ENCODE measurements at regions not wholly inside any gene's neighbourhood (a gene's known extent, or its start where the extent isn't known, plus 50 kb on each side); places are given as distances from the start of the nearest gene placed in this dataset.

GRCh38 chr2:211138551-211138950 is 582.2 kb downstream of the CPS1 start:
- ChIA-PET CTCF (no interaction called here), POLR2A (no interaction called here), RAD21 (ENCODE audit: low non-redundant PET in 1 of 2, low total read pairs in 2 of 2, uncharacterized antibody in 2 of 2, unreplicated experiment in 2 of 2) (no interaction called here)
- no peak overlapping the region for H3K27ac ChIP-seq (ENCODE audit: low read depth, low read length)
- no peaks in the 10 kb centered on the region for H3K36me3 ChIP-seq (ENCODE audit: control insufficient read depth in 1 of 2, insufficient read depth in 2 of 2, low read length in 2 of 2)
- H3K9ac ChIP-seq (ENCODE audit: low read length) = no peak overlapping the region
- H3K4me1 ChIP-seq (ENCODE audit: control insufficient read depth in 1 of 2, insufficient read depth in 2 of 2, low read length in 2 of 2) = no peaks in the 10 kb centered on the region
- DNase-seq (ENCODE audit: low read depth, low spot score) (no peak), ATAC-seq (no peak)
- TF ChIP-seq ZBTB33 (IDR thresholded peaks at IDR 0.05; ENCODE audit: extremely low read depth, insufficient replicate concordance, low read length) (no peak), ZFX (IDR thresholded peaks at IDR 0.05) (no peak), TCF7L2 (IDR thresholded peaks at IDR 0.05; ENCODE audit: borderline replicate concordance, extremely low read depth, insufficient read depth, insufficient read length) (no peak), EZH2 (IDR thresholded peaks at IDR 0.05) (no peak)
- H3K4me3 ChIP-seq (replicated peaks in 1 of 2; ENCODE audit: low read depth in 1 of 2, low read length in 2 of 2) = no peak overlapping the region
- H2AFZ ChIP-seq (ENCODE audit: low read depth, low read length, poor library complexity, severe bottlenecking) = no peak overlapping the region
- no peak overlapping the region for H3K4me2 ChIP-seq (ENCODE audit: low read length)
- intact Hi-C loops (cut with micrococcal nuclease) = no loop called here
- no peaks in the 10 kb centered on the region for H3K27me3 ChIP-seq (ENCODE audit: insufficient read depth, low read length)
- H3K79me2 ChIP-seq (ENCODE audit: insufficient read depth, low read length) = no peaks in the 10 kb centered on the region
- no TSS peak for BruUV-seq (replicated peaks)
- no peaks in the 10 kb centered on the region for H3K9me2 ChIP-seq (ENCODE audit: insufficient read depth)
- H3K9me3 ChIP-seq (ENCODE audit: control insufficient read depth in 1 of 2, insufficient read depth in 1 of 2, low read depth in 1 of 2, low read length in 2 of 2) = no peaks in the 10 kb centered on the region
- H4K20me1 ChIP-seq (ENCODE audit: insufficient read depth) = no peaks in the 10 kb centered on the region

- H3K4me1 ChIP-seq (ENCODE audit: control insufficient read depth in 1 of 2, insufficient read depth in 2 of 2, low read length in 2 of 2) = 0 out of 4 replicates have a peak, but pooled peaks cover 0 to 4% of the 10 kb centered on the region in 2 experiments
- no peak overlapping the region for H3K9ac ChIP-seq (ENCODE audit: low read length)
- no peak overlapping the region for H3K4me3 ChIP-seq (replicated peaks in 1 of 2; ENCODE audit: low read depth in 1 of 2, low read length in 2 of 2)
- no TSS peak for BruUV-seq (replicated peaks)
- ChIA-PET CTCF (no interaction called here), POLR2A (no interaction called here), RAD21 (ENCODE audit: low non-redundant PET in 1 of 2, low total read pairs in 2 of 2, uncharacterized antibody in 2 of 2, unreplicated experiment in 2 of 2) (no interaction called here)
- H3K27me3 ChIP-seq (ENCODE audit: insufficient read depth, low read length) = no peaks in the 10 kb centered on the region
- no peak for DNase-seq (ENCODE audit: low read depth, low spot score)
- H3K36me3 ChIP-seq (ENCODE audit: control insufficient read depth in 1 of 2, insufficient read depth in 2 of 2, low read length in 2 of 2) = no peaks in the 10 kb centered on the region
- no peaks in the 10 kb centered on the region for H4K20me1 ChIP-seq (ENCODE audit: insufficient read depth)
- no peak overlapping the region for H3K4me2 ChIP-seq (ENCODE audit: low read length)
- H3K27ac ChIP-seq (ENCODE audit: low read depth, low read length) = no peak overlapping the region
- no peaks in the 10 kb centered on the region for H3K9me2 ChIP-seq (ENCODE audit: insufficient read depth)
- H3K9me3 ChIP-seq (ENCODE audit: control insufficient read depth in 1 of 2, insufficient read depth in 1 of 2, low read depth in 1 of 2, low read length in 2 of 2) = no peaks in the 10 kb centered on the region
- intact Hi-C loops (cut with micrococcal nuclease) = no loop called here
- no peak for ATAC-seq
- H3K79me2 ChIP-seq (ENCODE audit: insufficient read depth, low read length) = no peaks in the 10 kb centered on the region
- H2AFZ ChIP-seq (ENCODE audit: low read depth, low read length, poor library complexity, severe bottlenecking) = no peak overlapping the region
- TF ChIP-seq CEBPB (IDR thresholded peaks at IDR 0.05; ENCODE audit: low read depth) (no peak), ATF3 (IDR thresholded peaks at IDR 0.05) (no peak), ZFX (IDR thresholded peaks at IDR 0.05) (no peak), RAD21 (IDR thresholded peaks at IDR 0.05; ENCODE audit: low read depth) (no peak), ZNF274 (IDR thresholded peaks at IDR 0.05; ENCODE audit: low read depth, low read length) (no peak), YY1 (IDR thresholded peaks at IDR 0.05; ENCODE audit: extremely low read depth, insufficient replicate concordance, low read depth, low read length) (no peak), ZBTB33 (IDR thresholded peaks at IDR 0.05; ENCODE audit: extremely low read depth, insufficient replicate concordance, low read length) (no peak), EZH2phosphoT487 (IDR thresholded peaks at IDR 0.05; ENCODE audit: borderline replicate concordance) (no peak), ELF1 (IDR thresholded peaks at IDR 0.05; ENCODE audit: borderline replicate concordance, low read depth) (no peak), FOSL1 (IDR thresholded peaks at IDR 0.05; ENCODE audit: low read depth) (no peak), CBX3 (IDR thresholded peaks at IDR 0.05; ENCODE audit: low read depth) (no peak), MAX (IDR thresholded peaks at IDR 0.05) (no peak), TCF7L2 (IDR thresholded peaks at IDR 0.05; ENCODE audit: borderline replicate concordance, extremely low read depth, insufficient read depth, insufficient read length) (no peak)
Measured at GRCh38 chr2:211141646-211142045, 585.2 kb downstream of the CPS1 start.

Measured in HCT116 (cell line).